K562 (cell line): ENCODE measurements at regions not wholly inside any gene's neighbourhood (a gene's known extent, or its start where the extent isn't known, plus 50 kb on each side); places are given as distances from the start of the nearest gene placed in this dataset.

ENCODE experiments used
- ATAC-seq: fragments of 200-7000 bp; cut with Tn5 transposase; 3 replicates; pipeline ENCODE4 v1.9.1; 2020; ENCODE audit warnings: moderate library complexity
- BruUV-seq: library from RNA; stranded (reverse); fragments of 400-500 nt; replicated peaks from 2 replicates; lab custom pipeline; 2021; lab: Mats Ljungman, UMichigan
- CTCF ChIA-PET: fragments of 300-600 bp; formaldehyde crosslinking; extraction: SDS; loops from one replicate; lab custom pipeline; 2021; ENCODE audit warnings: low intra/inter-chr PET ratio; lab: Yijun Ruan, JAX
- POLR2A ChIA-PET: fragments of 300-600, 350-650 bp; sonication (Branson Sonifier 250); formaldehyde crosslinking; extraction: SDS; loops from one replicate; lab custom pipeline; 2021; ENCODE audit warnings: antibody characterized with exemption, inconsistent platforms; lab: Yijun Ruan, JAX
- DNase-seq, 4 experiments: peaks; one replicate each; pipeline versions ENCODE4 v3.0.0 to v3.0.0-alpha.2; 2011 to 2018; ENCODE audit warnings: low spot score in 3 of 4, mixed read lengths in 3 of 4; ENCODE audit errors: extremely low read depth in 1 of 4
- FAIRE-seq: peaks from 2 replicates; lab custom pipeline; 2011; peaks lifted over from hg19 to GRCh38; lab: Jason Lieb, UNC
- H2AFZ ChIP-seq: 2 replicates; pipeline ENCODE4 v1.6.0; 2011; ENCODE audit warnings: low read depth, low read length, control low read depth, inconsistent platforms
- H3K27ac ChIP-seq: fragments of 200-600 bp; 3 replicates; pipeline ENCODE4 v1.8.0; 2011; ENCODE audit warnings: low read depth, mild to moderate bottlenecking, control low read depth, inconsistent platforms, low read length, moderate library complexity, mixed read lengths; ENCODE audit errors: extremely low read depth
- H3K27me3 ChIP-seq, 2 experiments: fragments of 300-600 bp in 1 of 2; 2 replicates in 1 of 2; 3 replicates in 1 of 2; pipeline versions ENCODE4 v1.6.0 to v1.8.0; 2011; ENCODE audit warnings: inconsistent platforms in 2 of 2, low read length in 2 of 2, mild to moderate bottlenecking in 1 of 2, mixed read lengths in 1 of 2, moderate library complexity in 1 of 2; ENCODE audit not compliant: control insufficient read depth in 2 of 2, insufficient read depth in 2 of 2
- H3K36me3 ChIP-seq: fragments of 300-600 bp; 3 replicates; pipeline ENCODE4 v1.8.0; 2011; ENCODE audit warnings: mild to moderate bottlenecking, low read length, inconsistent platforms; ENCODE audit not compliant: control insufficient read depth, insufficient read depth
- H3K4me1 ChIP-seq, 2 experiments: fragments of 200-600 bp in 1 of 2; replicated peaks in 1 of 2; 2 replicates in 1 of 2; 3 replicates in 1 of 2; pipeline versions ENCODE4 v1.5.1 to v1.8.0; 2011; ENCODE audit warnings: inconsistent platforms in 2 of 2, low read length in 2 of 2, mild to moderate bottlenecking in 1 of 2, mixed read lengths in 1 of 2, moderate library complexity in 1 of 2; ENCODE audit not compliant: control insufficient read depth in 2 of 2, insufficient read depth in 2 of 2
- H3K4me2 ChIP-seq: 2 replicates; pipeline ENCODE4 v1.6.1; 2011; ENCODE audit warnings: low read length, control low read depth, inconsistent platforms, mixed read lengths; ENCODE audit not compliant: insufficient read depth
- H3K4me3 ChIP-seq: fragments of 200-600 bp; sonication (generic), shearing (Covaris generic); 2 replicates; pipeline ENCODE4 v1.5.1; 2016; ENCODE audit warnings: control low read depth, inconsistent platforms
- H3K79me2 ChIP-seq: fragments of 200-600 bp; 3 replicates; pipeline ENCODE4 v1.8.0; 2011; ENCODE audit warnings: low read length, inconsistent platforms; ENCODE audit not compliant: control insufficient read depth, insufficient read depth
- H3K9ac ChIP-seq, 2 experiments: 2 replicates each; pipeline versions ENCODE4 v1.6.0 to v1.6.1; 2011; ENCODE audit warnings: low read depth in 2 of 2, low read length in 2 of 2, control low read depth in 1 of 2, inconsistent platforms in 1 of 2, mild to moderate bottlenecking in 1 of 2, mixed read lengths in 1 of 2; ENCODE audit not compliant: insufficient read depth in 1 of 2
- H3K9me1 ChIP-seq: one replicate; pipeline ENCODE4 v1.6.0; 2011; ENCODE audit warnings: inconsistent platforms, mild to moderate bottlenecking, low read length, moderate library complexity; ENCODE audit not compliant: control insufficient read depth, insufficient read depth
- H3K9me3 ChIP-seq: replicated peaks from 2 replicates; pipeline ENCODE4 v1.5.1; 2011; ENCODE audit warnings: low read depth, low read length, inconsistent platforms; ENCODE audit not compliant: control insufficient read depth, insufficient read depth
- H4K20me1 ChIP-seq: replicated peaks from 2 replicates; pipeline ENCODE4 v1.6.1; 2011; ENCODE audit warnings: low read length, inconsistent platforms, mixed read lengths; ENCODE audit not compliant: control insufficient read depth, insufficient read depth
- LARP7 ChIP-seq: fragments of 450-650 bp; IDR thresholded peaks from 2 replicates; pipeline ENCODE4 v1.6.1; 2016
- MAFF ChIP-seq: IDR thresholded peaks from 2 replicates; pipeline ENCODE4 v1.6.1; 2012; ENCODE audit warnings: low read length, improper control_type of control experiment
- NFXL1 ChIP-seq: fragments of 450-650 bp; formaldehyde crosslinking; IDR thresholded peaks from 2 replicates; pipeline ENCODE4 v1.4.0; 2021; ENCODE audit warnings: mild to moderate bottlenecking
- POU5F1 ChIP-seq: fragments of 150-350 bp; IDR thresholded peaks from 2 replicates; pipeline ENCODE4 v1.6.1; 2014; ENCODE audit warnings: borderline replicate concordance, low read length, low read depth, mild to moderate bottlenecking; ENCODE audit not compliant: partially characterized antibody
- RB1 ChIP-seq: fragments of 450-650 bp; IDR thresholded peaks from 2 replicates; pipeline ENCODE4 v1.6.1; 2017; ENCODE audit warnings: low read depth, mild to moderate bottlenecking
- TRIM25 ChIP-seq: fragments of 450-650 bp; IDR thresholded peaks from 2 replicates; pipeline ENCODE4 v1.7.0; 2016; ENCODE audit warnings: borderline replicate concordance
- ZNF407 ChIP-seq: fragments of 450-650 bp; IDR thresholded peaks from 2 replicates; pipeline ENCODE4 v1.6.1; 2016; ENCODE audit warnings: low read depth
- WGBS: fragments of 100-300 bp; shearing (Covaris generic); methylation state at CpG from one replicate; pipeline ENCODE4 v1.1.6; 2016; ENCODE audit warnings: low coverage, mixed read lengths; ENCODE audit not compliant: insufficient coverage; ENCODE audit errors: missing lambda C conversion rate; 5-methylcytosine and 5-hydroxymethylcytosine counted together
- in situ Hi-C: fragments of 300-500 bp; cut with MboI; formaldehyde crosslinking; loops from 4 replicates; pipeline ENCODE4 v1.15.0; 2018; ENCODE audit warnings: inconsistent platforms, mixed read lengths
- intact Hi-C: fragments of 100-400 bp; cut with micrococcal nuclease; formaldehyde crosslinking; loops from 2 replicates; pipeline ENCODE4 v1.14.2; 2022

GRCh38 chr2:104431701-104432121, 422.2 kb upstream of the POU3F3 start:
- H3K4me2 ChIP-seq = no peak overlapping the region
- H3K27me3 ChIP-seq = no peaks in the 10 kb centered on the region
- ChIA-PET CTCF (no interaction called here), POLR2A (interaction anchor here (0.6 to 0.8 kb wide), 2 partner anchors 108 to 162 kb away, joined by 3 to 4 read pairs; no protein-coding TSS in a partner anchor)
- no peak overlapping the region for H3K9ac ChIP-seq
- H4K20me1 ChIP-seq = no peaks in the 10 kb centered on the region
- intact Hi-C loops (no loop called here), in situ Hi-C loops (no loop called here)
- no peak overlapping the region for H2AFZ ChIP-seq
- no peak for ATAC-seq
- H3K36me3 ChIP-seq = no peaks in the 10 kb centered on the region
- no peaks in the 10 kb centered on the region for H3K79me2 ChIP-seq
- TF ChIP-seq TRIM25 (no peak), LARP7 (no peak), NFXL1 (CRISPR knock-in tag) (no peak), MAFF (no peak), ZNF407 (no peak), RB1 (no peak), POU5F1 (no peak)
- TF ChIP-seq, all 486 proteins: peak for 0
- H3K9me1 ChIP-seq = no peaks in the 10 kb centered on the region
- no peak for DNase-seq
- no peaks in the 10 kb centered on the region for H3K4me1 ChIP-seq
- no peak overlapping the region for H3K27ac ChIP-seq
- H3K4me3 ChIP-seq = no peak overlapping the region
- FAIRE-seq = no peak
- no peaks in the 10 kb centered on the region for H3K9me3 ChIP-seq
- no TSS peak for BruUV-seq
- 0% methylated on average over 7 of the region's 7 CpGs for WGBS
